Nephron progenitor cell (in vitro differentiated cells): ENCODE measurements at regions not wholly inside any gene's neighbourhood (a gene's known extent, or its start where the extent isn't known, plus 50 kb on each side); places are given as distances from the start of the nearest gene placed in this dataset.

Source experiments
- DNase-seq: peaks from one replicate; pipeline ENCODE4 v3.0.0; 2021
- H3K27ac Mint-ChIP-seq: 2 replicates; pipeline ENCODE4 v1.8.0; 2021; ENCODE audit warnings: mild to moderate bottlenecking, moderate library complexity, mixed read lengths
- H3K27me3 Mint-ChIP-seq: 2 replicates; pipeline ENCODE4 v1.8.0; 2021; ENCODE audit warnings: mild to moderate bottlenecking, low read depth, mixed read lengths; ENCODE audit not compliant: poor library complexity
- H3K36me3 Mint-ChIP-seq: 2 replicates; pipeline ENCODE4 v1.8.0; 2021; ENCODE audit warnings: low read depth, mixed read lengths
- H3K4me1 Mint-ChIP-seq: 2 replicates; pipeline ENCODE4 v1.8.0; 2021; ENCODE audit warnings: mixed read lengths
- H3K4me3 Mint-ChIP-seq: 2 replicates; pipeline ENCODE4 v1.8.0; 2021; ENCODE audit warnings: mild to moderate bottlenecking, moderate library complexity, mixed read lengths
- H3K9me3 Mint-ChIP-seq: 2 replicates; pipeline ENCODE4 v1.8.0; 2021; ENCODE audit warnings: mild to moderate bottlenecking, moderate library complexity, mixed read lengths
- TF ChIP-seq, protein P1 (sequence below): fragments of 200-600 bp; sonication (generic); IDR thresholded peaks from 2 replicates; pipeline ENCODE4 v1.5.0; 2021; ENCODE audit warnings: antibody characterized with exemption

GRCh38 chr13:29933401-29933800 is 83.0 kb upstream of the UBL3 start:
- Mint-ChIP-seq H3K4me3 (no peak overlapping the region), H3K27me3 (peaks cover 16% of the 10 kb centered on the region)

GRCh38 chr13:29931696-29932095 is 81.3 kb upstream of the UBL3 start:
- Mint-ChIP-seq H3K4me1 (peaks cover 5% of the 10 kb centered on the region), H3K27ac (no peak overlapping the region), H3K36me3 (no peaks in the 10 kb centered on the region), H3K4me3 (no peak overlapping the region), H3K9me3 (no peaks in the 10 kb centered on the region), H3K27me3 (peaks cover 11% of the 10 kb centered on the region)
- no peak for DNase-seq
- TF ChIP-seq, protein P1, sequence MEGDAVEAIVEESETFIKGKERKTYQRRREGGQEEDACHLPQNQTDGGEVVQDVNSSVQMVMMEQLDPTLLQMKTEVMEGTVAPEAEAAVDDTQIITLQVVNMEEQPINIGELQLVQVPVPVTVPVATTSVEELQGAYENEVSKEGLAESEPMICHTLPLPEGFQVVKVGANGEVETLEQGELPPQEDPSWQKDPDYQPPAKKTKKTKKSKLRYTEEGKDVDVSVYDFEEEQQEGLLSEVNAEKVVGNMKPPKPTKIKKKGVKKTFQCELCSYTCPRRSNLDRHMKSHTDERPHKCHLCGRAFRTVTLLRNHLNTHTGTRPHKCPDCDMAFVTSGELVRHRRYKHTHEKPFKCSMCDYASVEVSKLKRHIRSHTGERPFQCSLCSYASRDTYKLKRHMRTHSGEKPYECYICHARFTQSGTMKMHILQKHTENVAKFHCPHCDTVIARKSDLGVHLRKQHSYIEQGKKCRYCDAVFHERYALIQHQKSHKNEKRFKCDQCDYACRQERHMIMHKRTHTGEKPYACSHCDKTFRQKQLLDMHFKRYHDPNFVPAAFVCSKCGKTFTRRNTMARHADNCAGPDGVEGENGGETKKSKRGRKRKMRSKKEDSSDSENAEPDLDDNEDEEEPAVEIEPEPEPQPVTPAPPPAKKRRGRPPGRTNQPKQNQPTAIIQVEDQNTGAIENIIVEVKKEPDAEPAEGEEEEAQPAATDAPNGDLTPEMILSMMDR = no peak

More at GRCh38 chr13:29933401-29933800, 83.0 kb upstream of the UBL3 start:
- H3K36me3 Mint-ChIP-seq = no peaks in the 10 kb centered on the region
- H3K9me3 Mint-ChIP-seq = no peaks in the 10 kb centered on the region
- TF ChIP-seq, protein P1 = no peak
- H3K27ac Mint-ChIP-seq = no peak overlapping the region
- H3K4me1 Mint-ChIP-seq = peaks cover 5% of the 10 kb centered on the region
- DNase-seq = no peak

DNA sequence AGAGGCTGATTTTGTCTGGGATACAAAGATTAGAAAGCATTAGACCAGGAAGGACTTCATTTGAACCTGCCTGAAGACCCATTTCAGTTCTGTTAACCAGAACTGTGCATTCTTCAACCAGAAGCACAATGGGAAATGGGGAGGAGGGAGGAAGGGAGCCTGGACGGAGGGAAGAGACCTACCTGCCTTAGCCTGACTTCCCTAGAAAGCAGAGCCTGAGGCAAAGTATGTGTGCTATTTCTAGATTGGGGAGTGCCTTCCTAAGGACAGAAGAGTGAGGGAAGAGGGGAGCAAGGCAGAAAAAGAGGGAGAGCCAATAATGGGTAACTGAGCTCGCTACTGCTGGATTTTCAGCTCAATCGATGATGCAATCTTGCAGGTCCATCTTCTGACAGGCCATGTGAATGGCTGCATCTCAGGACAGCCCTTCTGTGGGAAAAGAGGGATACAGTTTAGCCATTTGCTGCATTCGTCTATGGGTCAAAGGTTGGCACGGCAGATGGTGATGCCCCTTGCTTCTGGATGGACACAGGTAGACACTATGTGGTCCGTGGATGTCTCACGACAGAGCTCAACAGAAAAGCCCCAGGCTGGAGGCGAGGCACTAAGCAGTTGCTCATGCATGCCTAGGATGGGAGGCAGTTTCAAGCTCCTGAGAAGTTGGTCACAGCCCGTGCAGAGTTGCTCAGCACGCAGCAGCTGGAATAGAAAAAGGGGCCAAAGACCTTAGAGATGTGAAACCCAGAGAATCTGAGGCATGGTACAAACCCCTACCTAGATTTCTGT is 78.8 kb upstream of the UBL3 start:
- TF ChIP-seq, protein P1 = no peak
- H3K4me3 Mint-ChIP-seq = no peak overlapping the region
- H3K27ac Mint-ChIP-seq = no peak overlapping the region

GRCh38 chr13:29926098-29926476 is 75.7 kb upstream of the UBL3 start:
- no peaks in the 10 kb centered on the region for H3K36me3 Mint-ChIP-seq
- DNase-seq = no peak
- H3K27me3 Mint-ChIP-seq = peaks cover 3% of the 10 kb centered on the region
- H3K9me3 Mint-ChIP-seq = no peaks in the 10 kb centered on the region
- H3K27ac Mint-ChIP-seq = peak overlapping the region; percentile 0
- no peak overlapping the region for H3K4me3 Mint-ChIP-seq
- TF ChIP-seq, protein P1 = no peak
- H3K4me1 Mint-ChIP-seq = peaks cover 30% of the 10 kb centered on the region

More for the DNA sequence above, 78.8 kb upstream of the UBL3 start:
- Mint-ChIP-seq H3K36me3 (no peaks in the 10 kb centered on the region), H3K4me1 (peaks cover 22% of the 10 kb centered on the region), H3K9me3 (no peaks in the 10 kb centered on the region), H3K27me3 (peaks cover 4% of the 10 kb centered on the region)
- no peak for DNase-seq

DNA sequence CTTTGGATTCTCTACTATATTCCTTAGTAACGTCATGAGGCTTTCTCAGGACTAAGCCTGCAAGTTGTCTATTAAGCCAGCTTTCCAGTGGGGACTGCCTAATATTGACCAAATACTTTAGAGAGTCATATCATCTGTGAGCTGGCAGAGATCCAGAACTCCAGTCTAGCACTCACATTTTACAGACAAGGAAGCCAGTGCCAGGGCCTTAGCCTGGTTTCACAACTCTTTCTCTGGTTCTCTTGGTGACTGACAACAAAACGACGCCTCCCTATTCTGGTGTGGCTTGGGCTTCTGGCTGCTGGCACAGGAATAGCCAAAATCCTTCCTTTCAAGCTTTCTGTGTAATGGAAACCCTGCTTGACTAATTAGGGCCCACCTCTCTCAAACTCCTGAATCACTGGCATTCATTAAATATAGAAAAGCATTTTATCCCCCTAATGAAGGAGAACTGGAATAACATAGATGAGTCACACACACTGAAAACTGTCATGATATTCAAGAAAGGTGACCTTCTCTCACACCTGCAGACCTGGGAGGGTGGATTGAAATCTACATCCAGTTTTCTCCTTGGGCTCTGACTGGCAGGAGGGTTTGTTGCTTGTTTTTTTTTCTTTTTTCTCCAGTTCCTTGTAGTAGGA is 75.2 kb upstream of the UBL3 start:
- H3K4me1 Mint-ChIP-seq = peaks cover 30% of the 10 kb centered on the region
- no peak for DNase-seq
- H3K27me3 Mint-ChIP-seq = no peaks in the 10 kb centered on the region
- H3K4me3 Mint-ChIP-seq = no peak overlapping the region
- H3K9me3 Mint-ChIP-seq = no peaks in the 10 kb centered on the region
- TF ChIP-seq, protein P1 = no peak
- peak overlapping the region; percentile 58 for H3K27ac Mint-ChIP-seq
- H3K36me3 Mint-ChIP-seq = no peaks in the 10 kb centered on the region
